Dermis microvascular lymphatic vessel endothelial cell (primary cell): ENCODE measurements at regions not wholly inside any gene's neighbourhood (a gene's known extent, or its start where the extent isn't known, plus 50 kb on each side); places are given as distances from the start of the nearest gene placed in this dataset.

Source experiments
- DNase-seq, 2 donors: peaks; one replicate each; pipeline versions ENCODE4 v3.0.0 to v3.0.0-alpha.2; 2010; ENCODE audit warnings: low read depth in 2 of 2

DNA sequence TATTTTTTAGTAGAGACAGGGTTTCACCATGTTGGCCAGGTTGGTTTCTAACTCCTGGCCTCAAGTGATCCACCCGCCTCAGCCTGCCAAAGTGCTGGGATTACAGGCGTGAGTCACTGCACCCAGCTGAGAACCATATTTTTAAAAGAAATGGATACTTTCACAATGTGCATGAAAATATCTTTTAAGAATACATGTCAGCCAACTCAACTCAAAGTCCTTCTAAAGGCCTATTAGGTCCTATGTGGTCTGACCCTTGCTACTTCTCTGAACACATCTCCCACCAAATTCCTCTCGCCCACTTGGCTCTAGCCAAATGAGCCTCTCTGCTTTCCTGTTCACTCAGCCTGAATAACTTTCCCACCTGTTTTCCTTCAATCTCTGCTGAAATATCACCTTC, 119.6 kb downstream of the MTX2 start:
- no peak for DNase-seq

DNA sequence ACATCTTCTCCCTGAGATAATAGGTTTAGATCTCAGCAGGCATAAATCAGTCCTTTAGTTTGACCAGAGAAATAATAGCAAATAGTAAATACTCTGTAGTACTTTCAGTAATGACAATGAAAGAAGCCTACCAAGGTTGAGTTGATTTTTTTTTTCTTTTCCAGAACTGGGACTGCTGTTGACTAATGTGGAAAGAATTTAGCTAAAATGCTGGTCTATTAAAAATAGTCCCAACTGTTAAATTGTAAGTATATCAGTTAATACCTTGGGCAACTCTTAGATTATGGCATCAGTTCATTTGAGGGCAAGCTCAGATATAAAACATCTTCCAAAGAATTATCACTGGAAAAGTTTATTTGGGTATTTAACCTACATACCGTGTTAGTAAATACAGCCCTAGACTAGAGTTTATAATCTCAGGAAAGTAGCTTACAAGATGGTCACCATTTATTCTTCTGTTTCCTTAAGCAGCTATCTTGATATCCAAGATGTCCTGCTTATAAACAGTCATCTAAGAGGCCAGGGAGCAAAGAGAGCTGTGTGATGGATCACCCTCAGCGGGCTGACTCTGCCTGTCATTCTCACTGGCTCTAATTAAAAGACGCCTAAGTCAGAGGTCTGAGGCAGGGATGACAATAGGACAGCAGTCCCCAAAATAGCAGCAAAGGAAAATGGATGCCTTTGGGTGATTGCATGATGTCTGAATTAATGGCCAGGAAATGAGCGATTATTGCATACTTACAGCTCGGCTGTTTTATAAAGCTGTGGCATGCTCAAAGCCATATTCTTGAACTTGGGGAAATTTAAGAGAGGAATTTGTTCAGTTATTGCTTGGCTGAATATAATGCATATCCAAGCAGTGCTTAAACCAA, 121.3 kb downstream of the MTX2 start:
- DNase-seq = no peak

DNA sequence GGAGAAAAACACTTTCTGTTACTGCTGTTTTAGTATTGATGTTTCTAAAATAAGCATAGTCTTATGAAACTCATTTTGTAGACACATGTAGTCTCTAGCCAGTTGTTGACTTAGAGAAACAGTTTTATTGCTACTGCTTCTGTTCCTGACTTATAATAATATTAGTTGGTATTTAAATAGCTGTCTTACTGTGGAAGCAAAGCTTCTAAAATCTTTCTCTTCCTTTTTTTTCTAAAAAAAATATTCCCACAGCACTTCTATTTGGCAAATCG, 121.8 kb downstream of the MTX2 start:
- DNase-seq = no peak

DNA sequence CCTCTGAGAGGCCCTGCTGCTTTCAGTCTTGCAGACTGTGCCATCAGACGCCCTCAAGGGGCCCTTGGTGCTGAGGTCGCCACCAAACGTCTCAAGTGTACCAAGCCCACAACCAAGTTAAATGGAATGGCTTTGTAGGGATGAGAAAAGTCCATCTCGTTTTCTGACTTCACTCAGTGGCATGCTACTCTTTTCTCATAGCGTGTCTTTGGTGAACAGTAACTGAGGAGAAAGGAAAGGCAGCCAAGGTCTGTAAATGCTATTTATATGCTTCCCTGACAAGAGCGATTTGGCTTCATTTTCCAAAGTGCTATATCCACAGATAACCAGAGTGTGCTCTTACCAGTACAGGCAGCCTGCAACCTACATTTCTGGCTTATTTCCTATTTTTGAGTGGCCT, 123.0 kb downstream of the MTX2 start:
- no peak for DNase-seq

DNA sequence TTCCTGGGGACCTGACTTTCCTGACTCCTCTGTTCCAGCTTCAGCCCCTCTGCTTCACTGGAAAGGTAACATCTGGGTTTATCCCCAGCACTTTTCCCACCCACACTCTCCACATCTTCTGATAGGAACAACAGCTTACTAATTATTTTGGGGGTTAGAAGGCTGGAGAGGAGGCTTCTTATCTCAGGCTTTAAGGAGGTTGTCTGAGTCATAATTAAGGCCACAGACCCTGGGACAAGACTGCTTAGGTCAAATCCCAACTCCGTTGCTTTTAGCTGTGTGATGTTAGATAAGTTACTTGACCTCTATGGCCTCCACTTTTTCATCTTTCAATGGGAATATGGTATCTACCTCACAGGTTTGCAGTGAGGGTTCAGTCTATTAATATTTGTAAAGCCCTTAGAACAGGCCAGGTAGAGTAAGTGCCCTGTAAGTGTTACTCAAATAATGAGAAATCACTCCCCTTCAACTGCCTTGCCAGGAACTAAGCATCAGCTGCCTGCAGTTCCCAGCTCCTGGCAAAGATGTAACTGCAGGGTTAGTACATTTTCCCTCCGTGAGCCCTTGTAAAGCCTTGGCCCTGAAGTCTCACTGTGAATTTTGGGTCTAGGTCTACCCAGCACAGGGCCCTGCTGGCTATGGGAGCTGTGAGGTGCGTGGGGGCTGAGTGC, 123.6 kb downstream of the MTX2 start:
- no peak for DNase-seq

GRCh38 chr2:176395273-176395854, 126.1 kb downstream of the MTX2 start:
- DNase-seq = peak in 1 of 2 donors; percentile 20

- DNase-seq = no peak
Measured at GRCh38 chr2:176398243-176399073, 129.2 kb downstream of the MTX2 start.

DNA sequence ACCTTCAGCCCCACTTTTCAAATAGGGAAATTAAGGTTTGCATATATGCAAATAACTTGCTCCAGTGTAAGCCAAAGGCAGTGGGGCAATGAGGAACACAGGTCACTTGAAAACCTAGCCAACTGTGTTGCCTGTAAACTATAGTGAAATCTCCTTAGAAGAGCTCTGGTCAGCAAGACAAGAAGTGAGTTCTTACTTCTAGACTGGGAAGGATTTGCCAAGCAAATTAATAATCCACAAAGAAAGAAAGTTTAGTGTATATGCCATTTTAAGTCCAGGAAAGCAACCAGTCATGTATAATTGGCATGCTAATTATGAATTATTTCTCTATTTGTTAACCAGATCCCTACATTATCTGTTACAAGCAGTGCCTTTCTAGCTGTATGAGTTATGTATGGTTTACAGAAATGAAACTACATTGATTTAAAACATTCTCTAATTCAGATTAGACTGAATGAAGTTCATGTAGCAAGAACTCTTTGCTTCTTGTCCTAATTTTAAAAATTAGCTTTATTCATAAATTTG, 129.9 kb downstream of the MTX2 start:
- DNase-seq = no peak

GRCh38 chr2:176405477-176405876, 136.2 kb downstream of the MTX2 start:
- DNase-seq = no peak

GRCh38 chr2:176407706-176408105, 138.5 kb downstream of the MTX2 start:
- DNase-seq = no peak

DNA sequence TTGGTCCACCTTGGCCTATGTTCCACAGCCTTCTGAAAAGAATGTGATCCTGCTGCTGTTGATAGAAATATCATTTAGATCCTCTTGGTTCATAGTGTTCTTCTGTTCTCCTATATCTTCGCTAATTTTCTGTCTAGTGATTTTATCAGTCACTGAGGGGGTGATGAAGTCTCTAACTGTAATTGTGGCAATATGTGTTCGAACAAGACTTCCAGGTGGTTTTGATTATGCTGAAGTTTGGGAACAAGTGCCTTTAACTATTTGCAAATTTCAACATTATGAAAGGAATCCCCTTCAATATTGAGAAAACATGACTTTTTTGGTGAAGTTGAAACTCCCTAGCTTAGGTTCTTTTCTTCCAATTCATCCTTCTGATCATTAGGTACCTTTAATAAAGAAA, 140.4 kb downstream of the MTX2 start:
- DNase-seq = no peak

DNA sequence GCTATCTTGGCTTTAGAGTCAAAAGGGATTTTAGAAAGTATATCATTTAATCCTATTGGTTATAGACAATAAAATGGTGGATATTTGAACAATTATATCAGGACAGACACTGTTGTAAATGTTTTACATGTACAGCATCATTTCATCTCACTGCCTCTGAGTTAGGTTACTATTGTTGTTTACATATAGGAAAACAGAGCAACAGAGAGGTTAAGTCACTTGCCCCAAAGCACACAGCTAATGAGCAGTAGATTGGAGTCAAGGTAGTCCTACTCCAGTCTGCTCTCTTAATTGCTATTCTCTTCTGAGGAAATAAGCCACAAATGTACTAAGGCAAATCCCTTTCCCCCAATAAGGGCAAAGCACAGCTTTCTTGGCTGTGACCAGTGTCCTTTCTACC, 142.9 kb downstream of the MTX2 start:
- DNase-seq = no peak

GRCh38 chr2:176413786-176414185, 144.5 kb downstream of the MTX2 start:
- peak in 1 of 2 donors; percentile 51 for DNase-seq

DNA sequence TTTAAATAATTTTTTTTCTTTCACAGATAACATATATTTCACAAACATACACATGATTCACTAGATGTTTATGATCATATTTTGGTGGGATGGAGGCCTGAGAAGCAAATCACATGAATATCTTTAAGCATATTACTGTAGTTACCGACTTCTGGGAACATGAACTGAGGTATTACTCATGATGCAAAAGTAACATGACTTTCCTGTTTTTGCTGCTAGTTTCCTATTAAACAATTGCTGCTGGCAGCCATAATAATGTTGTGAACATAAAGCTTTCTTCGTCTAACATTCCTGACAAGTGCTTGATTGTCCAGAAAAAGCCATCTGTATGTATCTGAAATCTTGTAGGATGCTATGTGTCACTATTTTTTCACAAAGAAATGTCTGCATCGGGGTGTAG, 145.4 kb downstream of the MTX2 start:
- DNase-seq = peak; percentile 75 to 97

DNA sequence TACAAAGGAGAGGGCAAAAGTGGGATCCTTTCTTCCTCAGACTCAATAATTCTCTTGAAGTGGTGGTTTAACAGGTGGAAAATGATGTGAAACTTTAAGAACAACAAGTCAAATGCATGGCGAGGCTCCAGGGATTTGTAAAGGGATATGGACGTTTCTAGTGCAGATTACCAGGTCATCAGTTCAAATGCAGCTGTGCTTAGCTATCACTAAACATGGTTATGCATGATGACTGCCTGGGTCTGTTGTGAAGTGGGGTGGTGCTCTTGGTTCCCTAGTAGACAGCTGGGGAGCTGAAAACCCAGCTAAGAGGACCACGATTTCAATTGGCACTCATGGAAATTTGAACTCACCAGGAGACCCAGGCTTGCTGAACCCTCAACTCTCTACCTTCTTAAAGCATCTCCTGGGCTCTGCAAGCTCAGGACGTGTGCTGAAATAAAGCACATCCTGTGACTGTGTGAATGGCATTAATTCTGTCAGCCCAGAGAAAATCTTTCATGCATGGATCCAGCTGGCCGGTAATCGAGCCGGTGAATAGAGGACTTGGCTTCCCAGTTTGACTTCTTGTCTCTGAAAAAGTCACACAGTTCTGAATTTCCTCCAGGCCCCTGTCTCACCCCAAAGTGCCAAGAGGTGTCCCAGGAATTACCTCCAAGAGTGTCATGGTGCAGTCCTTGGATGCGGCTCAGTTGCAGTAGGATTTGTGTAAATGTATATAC, 146.1 kb downstream of the MTX2 start:
- peak in 1 of 2 donors; percentile 26 for DNase-seq

DNA sequence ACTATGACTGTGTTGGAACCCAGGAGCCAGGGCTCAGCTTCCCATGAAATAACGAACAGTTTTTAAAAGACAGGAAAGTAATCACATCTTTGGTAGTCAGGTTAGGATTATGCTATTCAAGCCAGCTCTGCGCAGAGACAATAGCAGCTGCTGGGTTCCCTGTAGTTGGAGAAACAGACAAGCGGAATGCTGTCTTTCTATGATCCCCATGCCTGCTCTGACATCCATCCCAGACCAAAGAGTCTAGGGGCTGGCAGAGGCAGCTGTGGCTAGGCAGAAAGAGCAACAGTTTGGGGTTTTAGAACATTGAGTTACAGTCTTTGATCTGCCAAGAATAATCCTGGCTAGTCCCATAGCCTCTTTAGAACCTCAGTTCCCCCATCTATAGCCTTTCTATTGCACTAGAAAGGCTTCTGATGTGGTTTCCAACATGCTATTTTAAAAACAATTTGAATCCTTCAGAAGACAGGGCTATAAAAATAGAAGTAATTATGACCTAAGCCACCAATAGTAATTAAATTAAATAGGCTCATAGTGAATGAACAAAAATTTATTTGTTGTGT, 146.8 kb downstream of the MTX2 start:
- no peak for DNase-seq

- DNase-seq = peak in 1 of 2 donors; percentile 6
Measured at GRCh38 chr2:176418768-176419167, 149.5 kb downstream of the MTX2 start.

- peak; percentile 80 to 98 for DNase-seq
Measured at GRCh38 chr2:176419591-176420071, 150.4 kb downstream of the MTX2 start.

DNA sequence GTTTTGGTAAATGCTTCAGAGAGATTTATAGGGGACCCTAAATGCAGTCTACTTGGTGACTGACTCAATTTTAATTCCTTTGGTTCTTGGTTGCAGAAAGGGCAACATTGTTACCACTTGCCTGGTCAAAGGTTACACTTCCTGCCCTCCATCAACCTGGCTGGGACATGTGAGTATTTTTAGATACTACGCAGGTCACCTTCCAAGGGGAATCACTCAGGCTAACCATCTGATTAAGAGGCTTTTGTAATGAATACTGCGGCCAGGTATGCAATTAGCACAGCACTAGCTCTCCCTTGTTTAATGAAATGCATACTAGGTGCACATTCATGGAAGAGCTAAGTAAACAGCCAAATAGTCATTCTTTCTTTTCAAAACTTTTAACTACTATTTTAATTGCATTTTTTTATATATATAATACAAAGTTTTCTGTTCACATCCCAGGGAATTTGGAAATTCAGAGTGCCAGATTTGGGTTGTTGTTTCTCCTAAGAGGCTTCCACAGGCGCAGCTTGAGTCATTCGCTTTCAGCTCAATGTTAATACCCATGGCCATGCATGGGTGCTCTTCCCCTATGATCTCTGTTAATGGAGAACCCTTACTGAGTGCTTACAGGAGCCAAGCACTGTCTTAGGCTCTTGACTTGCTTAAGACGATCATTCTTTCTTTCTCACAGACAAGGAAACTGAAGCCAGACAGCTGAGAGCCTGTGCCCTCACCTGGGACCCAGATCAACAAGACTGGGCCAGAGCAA, 152.2 kb downstream of the MTX2 start:
- peak in 1 of 2 donors; percentile 15 for DNase-seq

GRCh38 chr2:176423819-176424218, 154.6 kb downstream of the MTX2 start:
- DNase-seq = no peak
